ENCODE measurements at regions not wholly inside any gene's neighbourhood (a gene's known extent, or its start where the extent isn't known, plus 50 kb on each side); places are given as distances from the start of the nearest gene placed in this dataset.
"Not testable (repeated sequence)": the region's sequence is repeated elsewhere in the genome, so short reads cannot be mapped to it uniquely, and the experiment has no call there.

GRCh38 chr1:227508431-227508830 is 54.9 kb upstream of the ZNF678 start:
- no peak for DNase-seq

GRCh38 chr1:227506490-227507393 is 56.6 kb upstream of the ZNF678 start:
- not testable (repeated sequence) for DNase-seq

- DNase-seq = not testable (repeated sequence)
These were observed 67.3 kb upstream of the ZNF678 start for GRCh38 chr1:227496045-227496444.

- not testable (repeated sequence) for DNase-seq
These were observed 69.3 kb upstream of the ZNF678 start for GRCh38 chr1:227493863-227494551.

- no peak for DNase-seq
These were observed 72.9 kb upstream of the ZNF678 start for GRCh38 chr1:227490478-227490877.

- DNase-seq = no peak
These were observed 73.4 kb upstream of the ZNF678 start for GRCh38 chr1:227490001-227490400.

- no peak for DNase-seq
These were observed 73.8 kb upstream of the ZNF678 start for GRCh38 chr1:227489572-227489971.

- DNase-seq = no peak
These were observed 75.8 kb upstream of the ZNF678 start for GRCh38 chr1:227487606-227488005.

- DNase-seq = no peak
These were observed 76.8 kb upstream of the ZNF678 start for GRCh38 chr1:227486559-227486958.

GRCh38 chr1:227482023-227482299 is 81.4 kb upstream of the ZNF678 start:
- DNase-seq = no peak

GRCh38 chr1:227474072-227474471 is 89.3 kb upstream of the ZNF678 start:
- DNase-seq = not testable (repeated sequence)

GRCh38 chr1:227472772-227473171 is 90.6 kb upstream of the ZNF678 start:
- DNase-seq = no peak

- DNase-seq = no peak
These were observed 92.7 kb upstream of the ZNF678 start for GRCh38 chr1:227470688-227471087.

- no peak for DNase-seq
These were observed 93.6 kb upstream of the ZNF678 start for GRCh38 chr1:227469708-227470107.

GRCh38 chr1:227466039-227466645 is 97.2 kb upstream of the ZNF678 start:
- no peak for DNase-seq

GRCh38 chr1:227465256-227465655 is 98.1 kb upstream of the ZNF678 start:
- no peak for DNase-seq

GRCh38 chr1:227459977-227460376 is 103.4 kb upstream of the ZNF678 start:
- no peak for DNase-seq

GRCh38 chr1:227459326-227459841 is 104.0 kb upstream of the ZNF678 start:
- DNase-seq = no peak

- DNase-seq = no peak
These were observed 108.7 kb upstream of the ZNF678 start for GRCh38 chr1:227454686-227455085.

- DNase-seq = no peak
These were observed 109.6 kb upstream of the ZNF678 start for GRCh38 chr1:227453631-227454355.

- DNase-seq = no peak
These were observed 111.4 kb upstream of the ZNF678 start for GRCh38 chr1:227451954-227452353.

- DNase-seq = no peak
These were observed 112.3 kb upstream of the ZNF678 start for GRCh38 chr1:227451057-227451456.

- no peak for DNase-seq
These were observed 112.9 kb upstream of the ZNF678 start for GRCh38 chr1:227450489-227450888.
